ENCODE measurements at regions not wholly inside any gene's neighbourhood (a gene's known extent, or its start where the extent isn't known, plus 50 kb on each side); places are given as distances from the start of the nearest gene placed in this dataset.
A peak's percentile ranks its signal among the peaks of the same experiment; 100 is the strongest.

DNA sequence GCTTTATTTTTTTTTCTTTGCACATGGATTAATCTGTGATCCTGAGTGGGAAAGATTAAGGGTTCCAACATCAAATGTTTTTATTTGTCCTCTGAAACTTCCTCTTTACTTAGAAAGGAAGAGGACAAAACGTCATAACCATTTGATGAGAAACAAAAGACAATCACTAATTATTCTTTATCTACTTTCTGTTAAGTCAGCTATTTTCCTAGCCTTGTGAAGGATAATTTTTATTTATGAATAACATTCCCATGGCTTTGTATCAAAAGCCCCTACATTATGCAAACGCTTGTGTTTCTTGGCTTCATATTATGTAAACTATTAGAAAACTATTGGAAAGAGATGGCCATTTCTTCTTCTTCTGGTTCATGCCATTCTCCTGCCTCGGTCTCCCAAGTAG is 677.6 kb downstream of the CDY2B start:
- Histone ChIP-seq H3K9me3 (ENCODE audit: low read length) (no peaks in the 10 kb centered on the region), H3K27me3 (ENCODE audit: insufficient read depth, low read length, poor library complexity, severe bottlenecking) (no peaks in the 10 kb centered on the region), H3K4me3 (ENCODE audit: low read length) (no peak overlapping the region), H3K4me1 (ENCODE audit: insufficient read depth, low read length) (no peaks in the 10 kb centered on the region), H3K27ac (ENCODE audit: low read depth, low read length) (no peak overlapping the region), H3K36me3 (ENCODE audit: insufficient read depth, low read length) (no peaks in the 10 kb centered on the region)
- Mint-ChIP-seq H3K36me3 (no peaks in the 10 kb centered on the region), H3K4me3 (no peak overlapping the region), H3K27ac (no peak overlapping the region), H3K9me3 (no peaks in the 10 kb centered on the region), H3K27me3 (no peaks in the 10 kb centered on the region), H3K4me1 (no peaks in the 10 kb centered on the region)
- ChIA-PET POLR2A (no interaction called here), CTCF (no interaction called here)
- DNase-seq, result no peak

DNA sequence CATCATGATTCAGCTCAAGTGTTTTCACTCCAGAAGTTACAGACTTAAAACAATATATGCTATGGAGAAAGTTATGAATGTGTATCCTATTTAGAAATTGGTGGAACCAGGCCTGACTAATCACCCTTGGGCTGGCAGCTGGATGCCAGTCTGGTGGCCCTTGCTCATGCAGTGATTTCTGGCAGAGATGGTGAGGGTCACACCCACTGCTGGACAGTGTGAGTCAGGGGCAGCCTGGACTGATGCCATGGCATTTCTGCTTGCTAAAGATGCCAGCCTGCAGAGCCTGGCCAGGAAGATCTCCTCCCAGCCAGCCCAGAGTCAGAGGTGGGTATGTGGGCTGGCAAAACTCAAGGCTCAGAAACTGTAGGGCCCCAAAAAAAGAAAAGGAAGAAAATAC is 695.7 kb downstream of the CDY2B start:
- no peaks in the 10 kb centered on the region for H3K36me3 Mint-ChIP-seq
- CTCF ChIA-PET, result no interaction called here

DNA sequence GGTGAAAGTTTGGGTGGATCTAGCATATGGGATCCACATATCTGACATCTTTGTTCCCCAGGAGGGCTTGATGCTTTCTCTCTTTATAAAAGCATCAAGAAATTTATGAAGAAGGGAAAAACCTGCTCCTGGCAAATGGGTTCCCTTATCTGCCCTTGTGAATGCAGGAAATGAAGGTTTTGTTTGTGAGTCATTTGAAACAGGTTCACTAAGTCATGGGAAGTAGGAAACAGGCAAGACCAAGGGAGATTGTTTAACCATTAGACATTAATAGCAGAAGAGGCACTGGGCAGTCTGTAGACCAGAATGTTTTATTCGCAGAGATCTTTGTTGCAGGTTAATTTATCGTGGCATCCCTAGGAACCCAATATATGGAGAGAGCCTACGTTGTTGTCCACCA is 713.1 kb downstream of the CDY2B start:
- H3K27ac ChIP-seq (ENCODE audit: low read depth, low read length), result no peak overlapping the region
- no peak overlapping the region for H3K4me3 ChIP-seq (ENCODE audit: low read length)
- CTCF ChIA-PET, result no interaction called here
- H3K27ac Mint-ChIP-seq, result no peak overlapping the region
- no peak for DNase-seq
- no peaks in the 10 kb centered on the region for H3K27me3 Mint-ChIP-seq
- H3K36me3 ChIP-seq (ENCODE audit: insufficient read depth, low read length), result no peaks in the 10 kb centered on the region
- no peak overlapping the region for H3K4me3 Mint-ChIP-seq
- peaks cover 0 to 6% (median 0%) of the 10 kb centered on the region in 5 donors for H3K9me3 Mint-ChIP-seq
- H3K9me3 ChIP-seq (ENCODE audit: low read length), result no peaks in the 10 kb centered on the region
- H3K4me1 ChIP-seq (ENCODE audit: insufficient read depth, low read length), result no peaks in the 10 kb centered on the region
- POLR2A ChIA-PET, result no interaction called here
- H3K36me3 Mint-ChIP-seq, result no peaks in the 10 kb centered on the region
- no peaks in the 10 kb centered on the region for H3K4me1 Mint-ChIP-seq
- H3K27me3 ChIP-seq (ENCODE audit: insufficient read depth, low read length, poor library complexity, severe bottlenecking), result no peaks in the 10 kb centered on the region

More for the DNA sequence above, 695.7 kb downstream of the CDY2B start:
- Mint-ChIP-seq H3K27me3 (no peaks in the 10 kb centered on the region), H3K27ac (no peak overlapping the region), H3K4me1 (no peaks in the 10 kb centered on the region), H3K4me3 (no peak overlapping the region), H3K9me3 (no peaks in the 10 kb centered on the region)
- Histone ChIP-seq H3K4me1 (ENCODE audit: insufficient read depth, low read length) (no peaks in the 10 kb centered on the region), H3K27ac (ENCODE audit: low read depth, low read length) (no peak overlapping the region), H3K4me3 (ENCODE audit: low read length) (no peak overlapping the region), H3K36me3 (ENCODE audit: insufficient read depth, low read length) (no peaks in the 10 kb centered on the region), H3K9me3 (ENCODE audit: low read length) (no peaks in the 10 kb centered on the region), H3K27me3 (ENCODE audit: insufficient read depth, low read length, poor library complexity, severe bottlenecking) (no peaks in the 10 kb centered on the region)
- POLR2A ChIA-PET, result no interaction called here
- no peak for DNase-seq

GRCh38 chrY:17122166-17122565 is 757.9 kb downstream of the CDY2B start:
- peaks cover 0 to 2% (median 0%) of the 10 kb centered on the region in 5 donors for H3K9me3 Mint-ChIP-seq
- H3K27me3 Mint-ChIP-seq, result no peaks in the 10 kb centered on the region
- no peaks in the 10 kb centered on the region for H3K4me1 ChIP-seq (ENCODE audit: insufficient read depth, low read length)
- H3K4me1 Mint-ChIP-seq, result no peaks in the 10 kb centered on the region
- no peak for DNase-seq
- H3K27me3 ChIP-seq (ENCODE audit: insufficient read depth, low read length, poor library complexity, severe bottlenecking), result no peaks in the 10 kb centered on the region
- no peaks in the 10 kb centered on the region for H3K9me3 ChIP-seq (ENCODE audit: low read length)
- no peak overlapping the region for H3K27ac Mint-ChIP-seq
- POLR2A ChIA-PET, result no interaction called here
- H3K4me3 Mint-ChIP-seq, result no peak overlapping the region
- CTCF ChIA-PET, result no interaction called here
- no peak overlapping the region for H3K27ac ChIP-seq (ENCODE audit: low read depth, low read length)
- no peaks in the 10 kb centered on the region for H3K36me3 Mint-ChIP-seq
- H3K36me3 ChIP-seq (ENCODE audit: insufficient read depth, low read length), result no peaks in the 10 kb centered on the region
- no peak overlapping the region for H3K4me3 ChIP-seq (ENCODE audit: low read length)

- POLR2A ChIA-PET, result no interaction called here
- Mint-ChIP-seq H3K27me3 (no peaks in the 10 kb centered on the region), H3K4me3 (no peak overlapping the region), H3K27ac (no peak overlapping the region), H3K9me3 (no peaks in the 10 kb centered on the region), H3K4me1 (peaks cover 0 to 3% (median 0%) of the 10 kb centered on the region in 3 donors), H3K36me3 (no peaks in the 10 kb centered on the region)
- Histone ChIP-seq H3K4me3 (ENCODE audit: low read length) (no peak overlapping the region), H3K4me1 (ENCODE audit: insufficient read depth, low read length) (peaks cover 23% of the 10 kb centered on the region), H3K9me3 (ENCODE audit: low read length) (peaks cover 4% of the 10 kb centered on the region), H3K27ac (ENCODE audit: low read depth, low read length) (no peak overlapping the region), H3K36me3 (ENCODE audit: insufficient read depth, low read length) (no peaks in the 10 kb centered on the region), H3K27me3 (ENCODE audit: insufficient read depth, low read length, poor library complexity, severe bottlenecking) (no peaks in the 10 kb centered on the region)
- no peak for DNase-seq
- CTCF ChIA-PET, result no interaction called here
Measured at GRCh38 chrY:17085303-17085702, 794.7 kb downstream of the CDY2B start.

DNA sequence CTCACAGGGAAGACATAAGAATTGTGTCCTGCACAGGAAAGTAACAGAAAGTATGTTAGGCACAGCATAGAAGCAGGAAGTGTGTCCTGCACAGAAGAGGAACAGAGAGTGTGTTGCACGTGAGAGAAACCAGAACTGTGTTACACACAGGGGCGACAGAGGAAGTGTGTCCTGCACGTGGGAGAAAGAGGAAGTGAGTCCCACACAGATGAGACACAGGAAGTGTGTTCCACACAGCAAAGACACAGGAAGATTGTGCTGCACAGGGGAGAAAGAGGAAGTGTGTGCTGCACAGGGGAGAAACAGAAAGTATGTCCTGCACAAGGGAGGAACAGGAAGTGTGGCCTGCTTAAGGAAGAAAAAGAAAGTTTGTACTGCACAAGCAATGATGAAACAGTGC is 800.1 kb downstream of the CDY2B start:
- Mint-ChIP-seq H3K9me3 (peaks cover 0 to 15% (median 0%) of the 10 kb centered on the region in 5 donors), H3K36me3 (peaks cover 0 to 17% (median 0%) of the 10 kb centered on the region in 3 donors), H3K4me1 (peaks cover 0 to 46% (median 0%) of the 10 kb centered on the region in 3 donors), H3K4me3 (peak overlapping the region in 1 of 7 donors; percentile 33), H3K27me3 (no peaks in the 10 kb centered on the region), H3K27ac (peak overlapping the region in 1 of 8 donors; percentile 39)
- POLR2A ChIA-PET, result no interaction called here
- Histone ChIP-seq H3K27me3 (ENCODE audit: insufficient read depth, low read length, poor library complexity, severe bottlenecking) (no peaks in the 10 kb centered on the region), H3K4me1 (ENCODE audit: insufficient read depth, low read length) (peaks cover 21% of the 10 kb centered on the region), H3K27ac (ENCODE audit: low read depth, low read length) (no peak overlapping the region), H3K4me3 (ENCODE audit: low read length) (no peak overlapping the region), H3K9me3 (ENCODE audit: low read length) (peaks cover 14% of the 10 kb centered on the region), H3K36me3 (ENCODE audit: insufficient read depth, low read length) (no peaks in the 10 kb centered on the region)
- CTCF ChIA-PET, result no interaction called here
- DNase-seq, result no peak

DNA sequence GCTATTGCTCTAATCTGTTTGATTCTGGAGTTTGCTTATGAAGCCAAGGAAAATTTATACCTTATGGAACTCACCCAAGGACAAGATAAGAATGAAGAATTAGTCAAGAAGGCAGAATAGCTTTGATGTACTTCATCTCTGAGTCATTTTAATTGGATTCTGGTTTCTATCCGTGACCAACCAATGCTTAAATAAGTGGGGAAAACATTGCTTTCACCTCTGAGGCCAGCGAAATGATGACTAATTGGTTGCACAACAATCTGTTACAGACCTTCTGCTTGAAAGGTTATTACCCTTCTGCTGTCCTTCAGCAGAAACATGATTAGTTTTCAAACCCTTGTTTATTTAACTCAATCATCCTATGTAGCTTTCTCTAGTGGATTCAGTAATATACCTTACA is 812.7 kb downstream of the CDY2B start:
- Histone ChIP-seq H3K27me3 (ENCODE audit: insufficient read depth, low read length, poor library complexity, severe bottlenecking) (no peaks in the 10 kb centered on the region), H3K4me1 (ENCODE audit: insufficient read depth, low read length) (no peaks in the 10 kb centered on the region), H3K4me3 (ENCODE audit: low read length) (no peak overlapping the region), H3K27ac (ENCODE audit: low read depth, low read length) (no peak overlapping the region), H3K9me3 (ENCODE audit: low read length) (no peaks in the 10 kb centered on the region), H3K36me3 (ENCODE audit: insufficient read depth, low read length) (no peaks in the 10 kb centered on the region)
- ChIA-PET CTCF (no interaction called here), POLR2A (no interaction called here)
- H3K9me3 Mint-ChIP-seq, result peaks cover 0 to 5% (median 0%) of the 10 kb centered on the region in 5 donors
- no peaks in the 10 kb centered on the region for H3K36me3 Mint-ChIP-seq
- H3K4me3 Mint-ChIP-seq, result no peak overlapping the region
- H3K27ac Mint-ChIP-seq, result no peak overlapping the region
- no peaks in the 10 kb centered on the region for H3K27me3 Mint-ChIP-seq
- no peak for DNase-seq
- H3K4me1 Mint-ChIP-seq, result peaks cover 0 to 15% (median 0%) of the 10 kb centered on the region in 3 donors

- Histone ChIP-seq H3K27me3 (ENCODE audit: insufficient read depth, low read length, poor library complexity, severe bottlenecking) (no peaks in the 10 kb centered on the region), H3K36me3 (ENCODE audit: insufficient read depth, low read length) (no peaks in the 10 kb centered on the region), H3K9me3 (ENCODE audit: low read length) (no peaks in the 10 kb centered on the region), H3K4me1 (ENCODE audit: insufficient read depth, low read length) (no peaks in the 10 kb centered on the region), H3K27ac (ENCODE audit: low read depth, low read length) (no peak overlapping the region), H3K4me3 (ENCODE audit: low read length) (no peak overlapping the region)
- no peaks in the 10 kb centered on the region for H3K27me3 Mint-ChIP-seq
- no peak for DNase-seq
- no peaks in the 10 kb centered on the region for H3K4me1 Mint-ChIP-seq
- no peak overlapping the region for H3K27ac Mint-ChIP-seq
- CTCF ChIA-PET, result no interaction called here
- no peaks in the 10 kb centered on the region for H3K9me3 Mint-ChIP-seq
- POLR2A ChIA-PET, result no interaction called here
- H3K36me3 Mint-ChIP-seq, result no peaks in the 10 kb centered on the region
- no peak overlapping the region for H3K4me3 Mint-ChIP-seq
Measured at GRCh38 chrY:17053041-17053440, 827.0 kb downstream of the CDY2B start.

DNA sequence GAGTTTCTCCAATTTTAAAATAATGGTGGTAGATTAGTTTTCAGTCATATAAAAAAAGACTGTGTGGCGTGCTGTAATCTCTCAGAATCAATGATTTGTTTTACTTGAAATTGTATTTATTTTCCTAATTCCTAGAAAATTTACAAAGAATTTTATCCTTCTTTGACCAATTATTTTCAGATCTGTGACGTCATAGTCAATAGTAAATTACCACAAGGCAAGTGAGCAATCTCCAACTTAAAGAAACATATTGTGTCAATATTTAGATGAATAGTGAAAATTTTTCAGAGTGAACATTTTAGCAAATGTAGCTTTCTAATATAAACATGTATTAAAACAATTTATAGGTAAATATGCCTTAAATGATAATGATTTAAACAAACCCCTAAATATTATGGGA is 829.6 kb downstream of the CDY2B start:
- no peak overlapping the region for H3K4me3 Mint-ChIP-seq
- H3K27me3 ChIP-seq (ENCODE audit: insufficient read depth, low read length, poor library complexity, severe bottlenecking), result no peaks in the 10 kb centered on the region
- CTCF ChIA-PET, result no interaction called here
- no peak overlapping the region for H3K4me3 ChIP-seq (ENCODE audit: low read length)
- H3K4me1 ChIP-seq (ENCODE audit: insufficient read depth, low read length), result no peaks in the 10 kb centered on the region
- no peaks in the 10 kb centered on the region for H3K36me3 Mint-ChIP-seq
- H3K9me3 ChIP-seq (ENCODE audit: low read length), result peaks cover 8% of the 10 kb centered on the region
- no peak overlapping the region for H3K27ac Mint-ChIP-seq
- POLR2A ChIA-PET, result no interaction called here
- no peaks in the 10 kb centered on the region for H3K36me3 ChIP-seq (ENCODE audit: insufficient read depth, low read length)
- no peaks in the 10 kb centered on the region for H3K27me3 Mint-ChIP-seq
- no peaks in the 10 kb centered on the region for H3K4me1 Mint-ChIP-seq
- no peak overlapping the region for H3K27ac ChIP-seq (ENCODE audit: low read depth, low read length)
- no peaks in the 10 kb centered on the region for H3K9me3 Mint-ChIP-seq
- no peak for DNase-seq

Measured in CD8-positive, alpha-beta memory T cell (primary cell).